OCI-LY1 (cell line): ENCODE measurements at regions not wholly inside any gene's neighbourhood (a gene's known extent, or its start where the extent isn't known, plus 50 kb on each side); places are given as distances from the start of the nearest gene placed in this dataset.

Experiments
- H2AFZ ChIP-seq: fragments of 200-600 bp; sonication (generic), shearing (Covaris generic); 2 replicates; pipeline ENCODE4 v1.6.0; 2014; ENCODE audit warnings: antibody characterized with exemption, mild to moderate bottlenecking, low read length
- H3F3A ChIP-seq: fragments of 200-600 bp; sonication (generic), shearing (Covaris generic); 2 replicates; pipeline ENCODE4 v1.6.0; 2014; ENCODE audit warnings: mild to moderate bottlenecking, antibody characterized with exemption, low read length, moderate library complexity; ENCODE audit not compliant: insufficient read depth
- H3K27ac ChIP-seq: fragments of 200-600 bp; sonication (generic); 2 replicates; pipeline ENCODE4 v1.5.1; 2014; ENCODE audit warnings: low read length, mixed run types, mild to moderate bottlenecking, low read depth; ENCODE audit not compliant: poor library complexity, severe bottlenecking
- H3K27me3 ChIP-seq: fragments of 200-600 bp; sonication (generic); 2 replicates; pipeline ENCODE4 v1.6.0; 2014; ENCODE audit warnings: antibody characterized with exemption, mild to moderate bottlenecking, low read length, moderate library complexity; ENCODE audit not compliant: insufficient read depth
- H3K36me3 ChIP-seq: fragments of 200-600 bp; sonication (generic); 2 replicates; pipeline ENCODE4 v1.6.1; 2014; ENCODE audit warnings: mild to moderate bottlenecking, antibody characterized with exemption, low read length, moderate library complexity, mixed read lengths; ENCODE audit not compliant: insufficient read depth
- H3K4me1 ChIP-seq: fragments of 200-600 bp; sonication (generic); 2 replicates; pipeline ENCODE4 v1.5.1; 2014; ENCODE audit warnings: mild to moderate bottlenecking, low read length, moderate library complexity; ENCODE audit not compliant: insufficient read depth, severe bottlenecking
- H3K4me2 ChIP-seq: fragments of 200-600 bp; sonication (generic), shearing (Covaris generic); 2 replicates; pipeline ENCODE4 v1.6.1; 2014; ENCODE audit warnings: low read length
- H3K4me3 ChIP-seq: fragments of 200-600 bp; sonication (generic); 2 replicates; pipeline ENCODE4 v1.5.1; 2014; ENCODE audit warnings: low read length, low read depth, mild to moderate bottlenecking, mixed read lengths; ENCODE audit not compliant: poor library complexity, severe bottlenecking
- H3K79me2 ChIP-seq: fragments of 200-600 bp; shearing (Covaris generic); 2 replicates; pipeline ENCODE4 v1.6.1; 2016; ENCODE audit warnings: mixed run types, low read length, mixed read lengths; ENCODE audit not compliant: insufficient read depth
- H3K9ac ChIP-seq: fragments of 200-600 bp; sonication (generic), shearing (Covaris generic); 2 replicates; pipeline ENCODE4 v1.6.1; 2014; ENCODE audit warnings: mild to moderate bottlenecking, low read length, mixed read lengths
- H3K9me2 ChIP-seq: fragments of 200-600 bp; sonication (generic), shearing (Covaris generic); 2 replicates; pipeline ENCODE4 v1.6.1; 2014; ENCODE audit warnings: low read depth, mild to moderate bottlenecking, low read length, mixed read lengths
- H3K9me3 ChIP-seq: fragments of 200-600 bp; shearing (Covaris generic); 2 replicates; pipeline ENCODE4 v1.6.1; 2014; ENCODE audit warnings: low read length, mixed read lengths
- H4K20me1 ChIP-seq: fragments of 200-600 bp; sonication (generic), shearing (Covaris generic); 2 replicates; pipeline ENCODE4 v1.6.0; 2016; ENCODE audit warnings: mild to moderate bottlenecking, low read length; ENCODE audit not compliant: insufficient read depth
- EZH2 ChIP-seq: fragments of 200-600 bp; sonication (generic), shearing (Covaris generic); IDR thresholded peaks from 2 replicates; pipeline ENCODE4 v1.8.0; 2017; ENCODE audit warnings: borderline replicate concordance, mixed run types, mild to moderate bottlenecking, antibody characterized with exemption, low read length, moderate library complexity, mixed read lengths
- TF ChIP-seq, protein P1 (sequence below): fragments of 200-600 bp; sonication (generic), shearing (Covaris generic); IDR thresholded peaks from 2 replicates; pipeline ENCODE4 v1.5.1; 2017; ENCODE audit warnings: mild to moderate bottlenecking, antibody characterized with exemption, low read length, moderate library complexity, mixed read lengths

DNA sequence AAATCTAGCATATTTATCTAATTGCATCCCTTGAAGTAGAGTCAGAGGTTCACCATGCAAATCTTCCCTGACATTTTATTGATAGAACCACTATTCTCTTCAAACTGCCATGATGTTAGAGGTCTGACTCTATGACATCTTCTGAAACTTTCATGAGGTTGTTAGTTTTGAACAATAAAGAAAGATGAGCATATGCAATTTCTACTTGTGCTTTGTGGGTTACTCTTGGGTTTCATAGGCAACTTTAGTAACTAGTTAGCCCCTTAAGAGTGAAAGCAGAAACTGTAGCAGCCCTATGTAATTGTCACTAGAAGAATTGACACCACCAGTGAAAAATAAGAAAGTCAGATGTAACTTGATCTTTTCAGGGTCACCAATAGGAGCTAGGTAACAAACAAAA, 53.1 kb upstream of the ZEB2 start:
- H3K9me2 ChIP-seq = no peaks in the 10 kb centered on the region
- H3K36me3 ChIP-seq = no peaks in the 10 kb centered on the region
- no peak overlapping the region for H3K4me3 ChIP-seq
- no peaks in the 10 kb centered on the region for H3K9me3 ChIP-seq
- H3K4me1 ChIP-seq = peaks cover 23% of the 10 kb centered on the region
- no peak overlapping the region for H3K4me2 ChIP-seq
- H4K20me1 ChIP-seq = no peaks in the 10 kb centered on the region
- no peaks in the 10 kb centered on the region for H3K27me3 ChIP-seq
- H3F3A ChIP-seq = no peaks in the 10 kb centered on the region
- no peak overlapping the region for H3K9ac ChIP-seq
- H3K27ac ChIP-seq = no peak overlapping the region
- no peaks in the 10 kb centered on the region for H3K79me2 ChIP-seq
- TF ChIP-seq, protein P1, sequence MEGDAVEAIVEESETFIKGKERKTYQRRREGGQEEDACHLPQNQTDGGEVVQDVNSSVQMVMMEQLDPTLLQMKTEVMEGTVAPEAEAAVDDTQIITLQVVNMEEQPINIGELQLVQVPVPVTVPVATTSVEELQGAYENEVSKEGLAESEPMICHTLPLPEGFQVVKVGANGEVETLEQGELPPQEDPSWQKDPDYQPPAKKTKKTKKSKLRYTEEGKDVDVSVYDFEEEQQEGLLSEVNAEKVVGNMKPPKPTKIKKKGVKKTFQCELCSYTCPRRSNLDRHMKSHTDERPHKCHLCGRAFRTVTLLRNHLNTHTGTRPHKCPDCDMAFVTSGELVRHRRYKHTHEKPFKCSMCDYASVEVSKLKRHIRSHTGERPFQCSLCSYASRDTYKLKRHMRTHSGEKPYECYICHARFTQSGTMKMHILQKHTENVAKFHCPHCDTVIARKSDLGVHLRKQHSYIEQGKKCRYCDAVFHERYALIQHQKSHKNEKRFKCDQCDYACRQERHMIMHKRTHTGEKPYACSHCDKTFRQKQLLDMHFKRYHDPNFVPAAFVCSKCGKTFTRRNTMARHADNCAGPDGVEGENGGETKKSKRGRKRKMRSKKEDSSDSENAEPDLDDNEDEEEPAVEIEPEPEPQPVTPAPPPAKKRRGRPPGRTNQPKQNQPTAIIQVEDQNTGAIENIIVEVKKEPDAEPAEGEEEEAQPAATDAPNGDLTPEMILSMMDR = no peak
- TF ChIP-seq EZH2 = no peak
- no peak overlapping the region for H2AFZ ChIP-seq

DNA sequence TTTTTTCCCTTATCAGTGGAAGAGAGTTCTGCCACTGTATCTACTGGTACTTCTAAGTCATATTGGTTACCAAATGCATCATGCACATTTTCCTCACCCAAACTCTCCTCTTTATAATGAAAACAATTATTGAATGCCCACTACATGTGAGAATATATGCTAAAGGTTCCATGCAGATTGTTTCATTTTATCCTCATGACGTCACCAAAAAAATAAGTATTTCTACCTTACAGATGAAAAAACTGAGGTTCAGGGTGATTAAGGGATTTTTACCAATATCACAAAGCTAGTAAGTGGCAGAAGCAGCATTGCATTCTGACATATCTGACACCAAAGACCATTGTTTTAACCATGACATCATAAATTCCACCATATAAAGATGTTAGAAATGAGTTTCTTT, 51.9 kb upstream of the ZEB2 start:
- Histone ChIP-seq H3K4me3 (no peak overlapping the region), H4K20me1 (no peaks in the 10 kb centered on the region), H3K4me2 (no peak overlapping the region), H3K27me3 (no peaks in the 10 kb centered on the region), H3K27ac (no peak overlapping the region), H3K4me1 (peaks cover 16% of the 10 kb centered on the region), H3K9me2 (no peaks in the 10 kb centered on the region), H3K79me2 (no peaks in the 10 kb centered on the region), H3K36me3 (no peaks in the 10 kb centered on the region), H2AFZ (no peak overlapping the region), H3K9me3 (no peaks in the 10 kb centered on the region), H3K9ac (no peak overlapping the region), H3F3A (no peaks in the 10 kb centered on the region)
- TF ChIP-seq, protein P1 = no peak
- TF ChIP-seq EZH2 = no peak

DNA sequence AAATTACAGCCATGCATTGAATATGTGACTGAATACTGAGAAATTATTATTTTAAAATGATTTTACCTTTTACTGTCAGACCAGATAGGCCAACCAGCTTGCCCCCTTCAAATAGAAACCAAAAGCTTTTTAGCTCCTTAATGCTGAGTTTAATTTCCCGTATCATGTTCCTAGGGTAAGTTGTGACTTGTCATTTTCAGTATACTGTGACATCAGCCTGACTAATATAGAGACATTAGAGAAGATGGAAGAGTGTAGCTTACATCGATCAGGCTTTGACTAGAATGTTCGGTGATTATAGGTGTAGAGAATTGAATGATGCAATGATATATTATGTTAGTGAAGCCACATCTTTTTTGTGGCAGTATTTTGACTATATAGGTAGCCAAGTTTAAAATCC, 50.6 kb upstream of the ZEB2 start:
- H3K79me2 ChIP-seq = no peaks in the 10 kb centered on the region
- TF ChIP-seq, protein P1 = no peak

More for the DNA sequence above, 50.6 kb upstream of the ZEB2 start:
- Histone ChIP-seq H2AFZ (no peak overlapping the region), H3K4me2 (0 out of 2 replicates have a peak overlapping the region, but pooled peaks have one; percentile 5), H3K9ac (no peak overlapping the region), H4K20me1 (no peaks in the 10 kb centered on the region), H3K27ac (no peak overlapping the region), H3K4me1 (peaks cover 9% of the 10 kb centered on the region), H3K9me2 (no peaks in the 10 kb centered on the region), H3K4me3 (no peak overlapping the region), H3K27me3 (no peaks in the 10 kb centered on the region), H3F3A (no peaks in the 10 kb centered on the region; the same call in 1 of the 2 replicates), H3K36me3 (no peaks in the 10 kb centered on the region), H3K9me3 (no peaks in the 10 kb centered on the region)
